A549 (cell line): ENCODE measurements at regions not wholly inside any gene's neighbourhood (a gene's known extent, or its start where the extent isn't known, plus 50 kb on each side); places are given as distances from the start of the nearest gene placed in this dataset.
"Not testable (repeated sequence)": the region's sequence is repeated elsewhere in the genome, so short reads cannot be mapped to it uniquely, and the experiment has no call there.

ENCODE experiments used
- ATAC-seq, 2 experiments: fragments of 200-7000 bp in 1 of 2; fragments of >200 bp in 1 of 2; cut with Nextera tagmentation in 1 of 2; cut with Tn5 transposase in 1 of 2; 3 replicates each; pipeline versions ENCODE4 v1.8.0 to v1.9.1; 2018 to 2020; ENCODE audit warnings: mild to moderate bottlenecking in 1 of 2, moderate library complexity in 1 of 2
- CTCF ChIA-PET: fragments of 300-600 bp; sonication (Branson Sonifier 250); formaldehyde crosslinking; extraction: SDS; loops from one replicate; lab custom pipeline; 2021; ENCODE audit warnings: antibody characterized with exemption, inconsistent platforms; lab: Yijun Ruan, JAX
- POLR2A ChIA-PET: fragments of 350-600 bp; formaldehyde crosslinking; extraction: SDS; loops from one replicate; lab custom pipeline; 2021; ENCODE audit warnings: antibody characterized with exemption, inconsistent platforms; lab: Yijun Ruan, JAX
- DNase-seq, 2 experiments: peaks; one replicate each; pipeline versions ENCODE4 v3.0.0 to v3.0.0-alpha.2; 2011 to 2016; ENCODE audit warnings: low read depth in 1 of 2, low spot score in 1 of 2
- FAIRE-seq: peaks from 2 replicates; lab custom pipeline; 2011; peaks lifted over from hg19 to GRCh38; lab: Jason Lieb, UNC
- H3K27ac ChIP-seq, 2 experiments: fragments of >200 bp; sonication (Bioruptor Twin); formaldehyde crosslinking; 3 replicates each; pipeline ENCODE4 v1.5.1; 2016 to 2017
- H3K4me1 ChIP-seq: fragments of >200 bp; sonication (Bioruptor Twin); formaldehyde crosslinking; 3 replicates; pipeline ENCODE4 v1.6.1; 2016
- H3K4me2 ChIP-seq: fragments of >200 bp; sonication (Bioruptor Twin); formaldehyde crosslinking; 3 replicates; pipeline ENCODE4 v1.6.1; 2016
- H3K4me3 ChIP-seq: fragments of >200 bp; sonication (Bioruptor Twin); formaldehyde crosslinking; 3 replicates; pipeline ENCODE4 v1.5.1; 2016
- H3K9me3 ChIP-seq: fragments of >200 bp; sonication (Bioruptor Twin); formaldehyde crosslinking; 3 replicates; pipeline ENCODE4 v1.6.1; 2016
- CBX8 ChIP-seq: fragments of 200-600 bp; sonication (generic); IDR thresholded peaks from 2 replicates; pipeline ENCODE4 v1.6.1; 2016
- CHD2 ChIP-seq: fragments of 150-350 bp; IDR thresholded peaks from 2 replicates; pipeline ENCODE4 v1.6.1; 2014; ENCODE audit warnings: low read length; ENCODE audit not compliant: partially characterized antibody
- EHF ChIP-seq: fragments of 250-450 bp; sonication (Bioruptor Pico); IDR thresholded peaks from 2 replicates; pipeline ENCODE4 v1.5.0; 2020; ENCODE audit warnings: mild to moderate bottlenecking
- HDAC2 ChIP-seq: fragments of 200-600 bp; sonication (generic); IDR thresholded peaks from 2 replicates; pipeline ENCODE4 v1.6.1; 2016
- HOXB13 ChIP-seq: fragments of 250-450 bp; sonication (Bioruptor Pico); IDR thresholded peaks from 2 replicates; pipeline ENCODE4 v1.5.0; 2020; ENCODE audit warnings: low read depth, mild to moderate bottlenecking, moderate library complexity
- HOXB5 ChIP-seq: fragments of 250-450 bp; sonication (Bioruptor Pico); IDR thresholded peaks from 2 replicates; pipeline ENCODE4 v1.5.0; 2020; ENCODE audit warnings: mild to moderate bottlenecking, moderate library complexity
- KDM1A ChIP-seq: fragments of 200-600 bp; sonication (generic); IDR thresholded peaks from 2 replicates; pipeline ENCODE4 v1.6.1; 2016; ENCODE audit warnings: low read depth, mild to moderate bottlenecking
- KDM5A ChIP-seq: fragments of 200-600 bp; sonication (generic); IDR thresholded peaks from 2 replicates; pipeline ENCODE4 v1.6.1; 2016; ENCODE audit warnings: antibody characterized with exemption, mild to moderate bottlenecking
- MAFK ChIP-seq: fragments of 450-650 bp; IDR thresholded peaks from 2 replicates; pipeline ENCODE4 v1.6.1; 2014; ENCODE audit not compliant: partially characterized antibody
- MYC ChIP-seq: IDR thresholded peaks from 2 replicates; pipeline ENCODE4 v1.6.1; 2012; ENCODE audit warnings: mild to moderate bottlenecking, inconsistent platforms, low read length, improper control_type of control experiment, borderline replicate concordance
- NFE2L2 ChIP-seq: fragments of 150-350 bp; conservative IDR thresholded peaks from 2 replicates; pipeline ENCODE4 v1.6.1; 2014; ENCODE audit warnings: low read length
- NPAS2 ChIP-seq: fragments of 250-450 bp; sonication (Bioruptor Pico); IDR thresholded peaks from 2 replicates; pipeline ENCODE4 v1.8.0; 2022; ENCODE audit warnings: mild to moderate bottlenecking, moderate library complexity, borderline replicate concordance
- POLR2AphosphoS2 ChIP-seq: conservative IDR thresholded peaks from 2 replicates; pipeline ENCODE4 v1.6.1; 2012; ENCODE audit warnings: low read length, improper control_type of control experiment, inconsistent platforms
- RAD21 ChIP-seq, 2 experiments: fragments of >200 bp in 1 of 2; sonication (Bioruptor Twin) in 1 of 2; formaldehyde crosslinking in 1 of 2; IDR thresholded peaks in 1 of 2; conservative IDR thresholded peaks in 1 of 2; 2 replicates in 1 of 2; 3 replicates in 1 of 2; pipeline ENCODE4 v1.6.1; 2012 to 2018; ENCODE audit warnings: inconsistent platforms in 1 of 2
- RARB ChIP-seq: fragments of 250-450 bp; sonication (Bioruptor Pico); IDR thresholded peaks from 2 replicates; pipeline ENCODE4 v1.8.0; 2021; ENCODE audit warnings: mild to moderate bottlenecking, moderate library complexity
- RCOR1 ChIP-seq: fragments of 150-350 bp; IDR thresholded peaks from 2 replicates; pipeline ENCODE4 v1.6.1; 2014; ENCODE audit warnings: antibody characterized with exemption, low read length, low read depth
- RFX5 ChIP-seq: fragments of 450-650 bp; IDR thresholded peaks from 2 replicates; pipeline ENCODE4 v1.7.1; 2014; ENCODE audit warnings: antibody characterized with exemption, mild to moderate bottlenecking, moderate library complexity
- RNF2 ChIP-seq: fragments of 200-600 bp; sonication (generic); IDR thresholded peaks from 2 replicates; pipeline ENCODE4 v1.6.1; 2016; ENCODE audit warnings: low read depth, mild to moderate bottlenecking, antibody characterized with exemption, moderate library complexity, borderline replicate concordance
- SMC3 ChIP-seq: fragments of >200 bp; sonication (Bioruptor Twin); formaldehyde crosslinking; IDR thresholded peaks from 3 replicates; pipeline ENCODE4 v1.6.1; 2018; ENCODE audit warnings: inconsistent platforms
- SREBF2 ChIP-seq: fragments of 450-650 bp; IDR thresholded peaks from 2 replicates; pipeline ENCODE4 v1.6.1; 2014; ENCODE audit warnings: mild to moderate bottlenecking, moderate library complexity
- ZFP36 ChIP-seq: fragments of 450-650 bp; IDR thresholded peaks from 2 replicates; pipeline ENCODE4 v1.6.1; 2014; ENCODE audit warnings: borderline replicate concordance; ENCODE audit not compliant: partially characterized antibody
- WGBS: methylation state at CpG from one replicate; pipeline ENCODE4 v1.1.6; 2017; ENCODE audit errors: missing lambda C conversion rate; 5-methylcytosine and 5-hydroxymethylcytosine counted together
- TF ChIP-seq, protein P1 (sequence below): fragments of 150-350 bp; IDR thresholded peaks from 2 replicates; pipeline ENCODE4 v1.6.1; 2014; ENCODE audit warnings: low read depth, mild to moderate bottlenecking, low read length
- TF ChIP-seq, protein P2 (sequence below): IDR thresholded peaks from 2 replicates; pipeline ENCODE4 v1.6.1; 2012
- TF ChIP-seq, protein P3 (sequence below): fragments of 200-600 bp; sonication (generic); IDR thresholded peaks from 2 replicates; pipeline ENCODE4 v1.6.1; 2016; ENCODE audit warnings: antibody characterized with exemption, mild to moderate bottlenecking, moderate library complexity
- TF ChIP-seq, protein P4 (sequence below): IDR thresholded peaks from 2 replicates; pipeline ENCODE4 v1.6.1; 2012; ENCODE audit warnings: low read depth, borderline replicate concordance

DNA sequence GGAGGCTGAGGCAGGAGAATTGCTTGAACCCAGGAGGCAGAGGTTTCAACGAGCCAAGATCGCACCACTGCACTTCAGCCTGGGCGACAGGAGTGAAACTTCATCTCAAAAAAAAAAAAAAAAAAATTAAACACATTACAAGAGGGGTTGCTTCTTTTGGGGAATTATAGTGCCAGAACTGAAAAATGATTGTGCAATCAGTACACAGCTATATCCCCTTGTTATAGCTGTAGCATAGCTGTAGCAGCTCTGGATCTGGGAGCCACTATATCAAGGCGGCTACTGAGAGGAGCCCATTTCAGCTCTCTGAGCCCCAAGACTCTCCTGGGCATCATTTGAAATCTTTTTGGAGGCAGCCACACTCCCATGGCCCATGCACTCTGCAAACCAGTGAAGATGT, 334.3 kb downstream of the TFAP2A start:
- CTCF ChIA-PET = interaction anchor here (0.6 kb wide), 1 partner anchor 1711 kb away, joined by 3 read pairs; no protein-coding TSS in a partner anchor
- POLR2A ChIA-PET = no interaction called here

DNA sequence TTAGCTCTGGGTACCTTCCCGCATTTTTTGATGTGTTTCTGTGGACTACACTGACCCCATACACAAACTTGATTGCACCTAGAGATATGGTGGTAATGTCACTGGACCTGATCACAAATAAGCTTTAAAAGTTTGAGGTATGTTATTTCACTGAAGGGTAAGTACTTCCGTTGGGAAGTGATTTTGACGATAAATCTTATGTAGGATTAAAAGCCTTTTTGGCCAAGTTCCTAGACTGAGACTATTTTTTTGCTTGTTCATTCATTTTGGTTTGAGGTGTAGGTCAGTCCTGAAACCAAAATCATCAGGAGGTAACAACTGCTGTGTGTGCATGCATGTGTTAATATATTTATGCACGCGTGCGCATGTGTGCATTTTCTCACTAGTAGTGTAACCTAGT, 336.3 kb downstream of the TFAP2A start:
- TF ChIP-seq KDM5A = no peak
- no peak for TF ChIP-seq RFX5
- no peak for TF ChIP-seq RCOR1
- no peak for TF ChIP-seq NPAS2 (CRISPR knock-in tag)
- TF ChIP-seq EHF (CRISPR knock-in tag) = no peak
- no peak for TF ChIP-seq HDAC2
- TF ChIP-seq SREBF2 = no peak
- TF ChIP-seq CBX8 = no peak
- no peak for TF ChIP-seq RARB (CRISPR knock-in tag)
- no peak overlapping the region for H3K27ac ChIP-seq
- ATAC-seq (no peak), DNase-seq (no peak), FAIRE-seq (no peak)
- CTCF ChIA-PET = no interaction called here
- peaks cover 12% of the 10 kb centered on the region; the same call in 2 of the 3 replicates for H3K4me1 ChIP-seq
- H3K4me3 ChIP-seq = no peak overlapping the region
- POLR2A ChIA-PET = no interaction called here
- no peak overlapping the region for H3K4me2 ChIP-seq
- no peaks in the 10 kb centered on the region for H3K9me3 ChIP-seq
- 91% methylated on average over 6 of the region's 6 CpGs for whole genome bisulfite sequencing

More for the DNA sequence above, 334.3 kb downstream of the TFAP2A start:
- 93% methylated on average over 3 of the region's 4 CpGs for WGBS
- no peak overlapping the region for H3K4me2 ChIP-seq
- FAIRE-seq (no peak), ATAC-seq (no peak), DNase-seq (no peak)
- no peak overlapping the region; a peak in 1 of 6 replicates for H3K27ac ChIP-seq
- TF ChIP-seq ZFP36 (no peak), RAD21 (conservative IDR thresholded peaks at IDR 0.05 in 1 of 2, IDR thresholded peaks at IDR 0.05 in 1 of 2) (no peak), RNF2 (no peak), MAFK (no peak), HOXB13 (CRISPR knock-in tag) (no peak), HOXB5 (CRISPR knock-in tag) (no peak), MYC (no peak), SMC3 (no peak), KDM1A (no peak), POLR2AphosphoS2 (no peak), CHD2 (no peak), RFX5 (no peak), NFE2L2 (no peak)
- TF ChIP-seq, protein P1, sequence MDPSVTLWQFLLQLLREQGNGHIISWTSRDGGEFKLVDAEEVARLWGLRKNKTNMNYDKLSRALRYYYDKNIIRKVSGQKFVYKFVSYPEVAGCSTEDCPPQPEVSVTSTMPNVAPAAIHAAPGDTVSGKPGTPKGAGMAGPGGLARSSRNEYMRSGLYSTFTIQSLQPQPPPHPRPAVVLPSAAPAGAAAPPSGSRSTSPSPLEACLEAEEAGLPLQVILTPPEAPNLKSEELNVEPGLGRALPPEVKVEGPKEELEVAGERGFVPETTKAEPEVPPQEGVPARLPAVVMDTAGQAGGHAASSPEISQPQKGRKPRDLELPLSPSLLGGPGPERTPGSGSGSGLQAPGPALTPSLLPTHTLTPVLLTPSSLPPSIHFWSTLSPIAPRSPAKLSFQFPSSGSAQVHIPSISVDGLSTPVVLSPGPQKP = no peak
- TF ChIP-seq, protein P2, sequence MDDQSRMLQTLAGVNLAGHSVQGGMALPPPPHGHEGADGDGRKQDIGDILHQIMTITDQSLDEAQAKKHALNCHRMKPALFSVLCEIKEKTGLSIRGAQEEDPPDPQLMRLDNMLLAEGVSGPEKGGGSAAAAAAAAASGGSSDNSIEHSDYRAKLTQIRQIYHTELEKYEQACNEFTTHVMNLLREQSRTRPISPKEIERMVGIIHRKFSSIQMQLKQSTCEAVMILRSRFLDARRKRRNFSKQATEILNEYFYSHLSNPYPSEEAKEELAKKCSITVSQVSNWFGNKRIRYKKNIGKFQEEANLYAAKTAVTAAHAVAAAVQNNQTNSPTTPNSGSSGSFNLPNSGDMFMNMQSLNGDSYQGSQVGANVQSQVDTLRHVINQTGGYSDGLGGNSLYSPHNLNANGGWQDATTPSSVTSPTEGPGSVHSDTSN = no peak
- TF ChIP-seq, protein P3, sequence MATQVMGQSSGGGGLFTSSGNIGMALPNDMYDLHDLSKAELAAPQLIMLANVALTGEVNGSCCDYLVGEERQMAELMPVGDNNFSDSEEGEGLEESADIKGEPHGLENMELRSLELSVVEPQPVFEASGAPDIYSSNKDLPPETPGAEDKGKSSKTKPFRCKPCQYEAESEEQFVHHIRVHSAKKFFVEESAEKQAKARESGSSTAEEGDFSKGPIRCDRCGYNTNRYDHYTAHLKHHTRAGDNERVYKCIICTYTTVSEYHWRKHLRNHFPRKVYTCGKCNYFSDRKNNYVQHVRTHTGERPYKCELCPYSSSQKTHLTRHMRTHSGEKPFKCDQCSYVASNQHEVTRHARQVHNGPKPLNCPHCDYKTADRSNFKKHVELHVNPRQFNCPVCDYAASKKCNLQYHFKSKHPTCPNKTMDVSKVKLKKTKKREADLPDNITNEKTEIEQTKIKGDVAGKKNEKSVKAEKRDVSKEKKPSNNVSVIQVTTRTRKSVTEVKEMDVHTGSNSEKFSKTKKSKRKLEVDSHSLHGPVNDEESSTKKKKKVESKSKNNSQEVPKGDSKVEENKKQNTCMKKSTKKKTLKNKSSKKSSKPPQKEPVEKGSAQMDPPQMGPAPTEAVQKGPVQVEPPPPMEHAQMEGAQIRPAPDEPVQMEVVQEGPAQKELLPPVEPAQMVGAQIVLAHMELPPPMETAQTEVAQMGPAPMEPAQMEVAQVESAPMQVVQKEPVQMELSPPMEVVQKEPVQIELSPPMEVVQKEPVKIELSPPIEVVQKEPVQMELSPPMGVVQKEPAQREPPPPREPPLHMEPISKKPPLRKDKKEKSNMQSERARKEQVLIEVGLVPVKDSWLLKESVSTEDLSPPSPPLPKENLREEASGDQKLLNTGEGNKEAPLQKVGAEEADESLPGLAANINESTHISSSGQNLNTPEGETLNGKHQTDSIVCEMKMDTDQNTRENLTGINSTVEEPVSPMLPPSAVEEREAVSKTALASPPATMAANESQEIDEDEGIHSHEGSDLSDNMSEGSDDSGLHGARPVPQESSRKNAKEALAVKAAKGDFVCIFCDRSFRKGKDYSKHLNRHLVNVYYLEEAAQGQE = no peak
- TF ChIP-seq, protein P4, sequence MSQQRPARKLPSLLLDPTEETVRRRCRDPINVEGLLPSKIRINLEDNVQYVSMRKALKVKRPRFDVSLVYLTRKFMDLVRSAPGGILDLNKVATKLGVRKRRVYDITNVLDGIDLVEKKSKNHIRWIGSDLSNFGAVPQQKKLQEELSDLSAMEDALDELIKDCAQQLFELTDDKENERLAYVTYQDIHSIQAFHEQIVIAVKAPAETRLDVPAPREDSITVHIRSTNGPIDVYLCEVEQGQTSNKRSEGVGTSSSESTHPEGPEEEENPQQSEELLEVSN = no peak
- H3K4me1 ChIP-seq = peaks cover 23% of the 10 kb centered on the region; the same call in 2 of the 3 replicates
- no peaks in the 10 kb centered on the region for H3K9me3 ChIP-seq
- H3K4me3 ChIP-seq = no peak overlapping the region

DNA sequence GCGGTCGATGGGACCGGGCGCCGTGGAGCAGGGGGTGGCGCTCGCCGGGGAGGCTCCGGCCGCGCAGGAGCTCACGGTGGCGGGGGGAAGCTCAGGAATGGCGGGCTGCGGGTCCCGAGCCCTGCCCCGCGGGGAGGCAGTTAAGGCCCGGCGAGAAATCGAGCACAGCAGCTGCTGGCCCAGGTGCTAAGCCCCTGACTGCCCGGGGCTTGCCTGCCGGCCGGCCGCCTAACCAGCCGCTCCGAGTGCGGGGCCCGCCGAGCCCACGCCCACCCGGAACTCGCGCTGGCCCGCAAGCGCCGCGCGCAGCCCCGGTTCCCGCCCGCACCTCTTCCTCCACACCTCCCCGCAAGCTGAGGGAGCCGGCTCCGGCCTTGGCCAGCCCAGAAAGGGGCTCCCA, 340.1 kb downstream of the TFAP2A start:
- H3K9me3 ChIP-seq, POLR2A ChIA-PET, DNase-seq, H3K4me2 ChIP-seq, ATAC-seq, H3K4me1 ChIP-seq, CTCF ChIA-PET, FAIRE-seq, H3K4me3 ChIP-seq, H3K27ac ChIP-seq: not testable (repeated sequence)
- 97% methylated on average over 19 of the region's 45 CpGs for WGBS
